C4-2B (cell line): ENCODE measurements at regions not wholly inside any gene's neighbourhood (a gene's known extent, or its start where the extent isn't known, plus 50 kb on each side); places are given as distances from the start of the nearest gene placed in this dataset.

Experiments
- CTCF ChIP-seq: fragments of 450-650 bp; conservative IDR thresholded peaks from 2 replicates; pipeline ENCODE4 v1.5.1; 2017; ENCODE audit warnings: mild to moderate bottlenecking
- ZFX ChIP-seq: fragments of 450-650 bp; IDR thresholded peaks from 2 replicates; pipeline ENCODE4 v1.6.1; 2017

DNA sequence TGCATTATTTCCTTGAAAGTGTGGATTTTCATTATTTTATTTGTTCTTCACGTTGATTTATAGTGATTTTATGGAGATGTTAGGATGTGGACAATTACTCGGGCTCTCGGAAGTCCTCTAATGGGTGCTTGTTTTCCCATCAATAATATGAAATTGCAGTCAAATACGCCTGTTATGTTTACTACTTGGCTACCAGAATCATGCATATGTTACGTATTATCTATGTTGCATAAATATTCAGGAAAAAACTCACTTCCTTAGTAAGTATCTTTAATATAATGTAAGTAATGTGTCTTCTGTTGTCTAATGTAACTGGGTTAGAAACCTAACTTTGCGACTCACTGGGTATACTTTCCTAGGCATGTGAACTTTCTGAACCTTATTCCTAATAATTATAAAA lies 823.4 kb upstream of the CHORDC1 start:
- TF ChIP-seq CTCF (no peak), ZFX (no peak)
